ENCODE measurements at regions not wholly inside any gene's neighbourhood (a gene's known extent, or its start where the extent isn't known, plus 50 kb on each side); places are given as distances from the start of the nearest gene placed in this dataset.

GRCh38 chr2:18473241-18474181 lies 86.9 kb downstream of the RDH14 start:
- ATAC-seq (no peak; a peak in 1 of 6 replicates), FAIRE-seq (no peak), DNase-seq (ENCODE audit: low read depth in 1 of 2, low spot score in 1 of 2) (no peak)
- Histone ChIP-seq H3K4me3 (no peak overlapping the region), H3K4me1 (no peaks in the 10 kb centered on the region), H3K4me2 (no peak overlapping the region), H3K9me3 (no peaks in the 10 kb centered on the region), H3K27ac (no peak overlapping the region)
- no peak for TF ChIP-seq CHD2 (IDR thresholded peaks at IDR 0.05; ENCODE audit: low read length, partially characterized antibody)
- TF ChIP-seq PBX3 (IDR thresholded peaks at IDR 0.05) = no peak
- no peak for TF ChIP-seq HES2 (IDR thresholded peaks at IDR 0.05)
- TF ChIP-seq EHF (CRISPR knock-in tag; IDR thresholded peaks at IDR 0.05) = no peak
- no peak for TF ChIP-seq ZFP36 (IDR thresholded peaks at IDR 0.05; ENCODE audit: borderline replicate concordance, partially characterized antibody)
- no peak for TF ChIP-seq HOXB5 (CRISPR knock-in tag; IDR thresholded peaks at IDR 0.05)
- TF ChIP-seq ZC3H11A (IDR thresholded peaks at IDR 0.05) = no peak
- no peak for TF ChIP-seq GATA3 (IDR thresholded peaks at IDR 0.05; ENCODE audit: borderline replicate concordance)
- TF ChIP-seq MAFK (IDR thresholded peaks at IDR 0.05; ENCODE audit: partially characterized antibody) = no peak
- no peak for TF ChIP-seq RCOR1 (IDR thresholded peaks at IDR 0.05; ENCODE audit: low read depth, low read length)
- no peak for TF ChIP-seq E2F6 (IDR thresholded peaks at IDR 0.05; ENCODE audit: borderline replicate concordance, low read depth)
- no peak for TF ChIP-seq POLR2AphosphoS2 (conservative IDR thresholded peaks at IDR 0.05; ENCODE audit: low read length)
- no peak for TF ChIP-seq JUNB (IDR thresholded peaks at IDR 0.05)
- no peak for TF ChIP-seq FOSL2 (IDR thresholded peaks at IDR 0.05)
- no peak for TF ChIP-seq FOSL2 (CRISPR knock-in tag; IDR thresholded peaks at IDR 0.05)
- TF ChIP-seq TFCP2L1 (CRISPR knock-in tag; IDR thresholded peaks at IDR 0.05) = no peak
- no peak for TF ChIP-seq FOSB (CRISPR knock-in tag; IDR thresholded peaks at IDR 0.05)
- TF ChIP-seq ESRRA (IDR thresholded peaks at IDR 0.05; ENCODE audit: borderline replicate concordance, low read length) = no peak
- TF ChIP-seq EHMT2 (IDR thresholded peaks at IDR 0.05; ENCODE audit: low read depth) = no peak
- no peak for TF ChIP-seq KDM1A (IDR thresholded peaks at IDR 0.05; ENCODE audit: low read depth)
- TF ChIP-seq SMC3 (IDR thresholded peaks at IDR 0.05) = no peak
- WGBS (ENCODE audit: missing lambda C conversion rate) = 7% methylated on average over 9 of the region's 9 CpGs
- CTCF ChIA-PET = no interaction called here
- POLR2A ChIA-PET = no interaction called here

- TF ChIP-seq RNF2 (IDR thresholded peaks at IDR 0.05; ENCODE audit: borderline replicate concordance, low read depth) = no peak
- TF ChIP-seq EHMT2 (IDR thresholded peaks at IDR 0.05; ENCODE audit: low read depth) = no peak
- no peak for TF ChIP-seq CHD4 (IDR thresholded peaks at IDR 0.05; ENCODE audit: borderline replicate concordance)
- no peak for TF ChIP-seq RARB (CRISPR knock-in tag; IDR thresholded peaks at IDR 0.05)
- no peak for TF ChIP-seq BCL3 (IDR thresholded peaks at IDR 0.05)
- TF ChIP-seq ZFP36 (IDR thresholded peaks at IDR 0.05; ENCODE audit: borderline replicate concordance, partially characterized antibody) = no peak
- no peak for TF ChIP-seq GATA3 (IDR thresholded peaks at IDR 0.05; ENCODE audit: borderline replicate concordance)
- no peak for TF ChIP-seq ZSCAN20 (CRISPR knock-in tag; IDR thresholded peaks at IDR 0.05)
- no peak for TF ChIP-seq FOXS1 (CRISPR knock-in tag; IDR thresholded peaks at IDR 0.05)
- TF ChIP-seq MAFK (IDR thresholded peaks at IDR 0.05; ENCODE audit: partially characterized antibody) = no peak
- TF ChIP-seq JUN (IDR thresholded peaks at IDR 0.05) = no peak
- TF ChIP-seq RFX5 (IDR thresholded peaks at IDR 0.05) = no peak
- TF ChIP-seq ESRRA (IDR thresholded peaks at IDR 0.05; ENCODE audit: borderline replicate concordance, low read length) = no peak
- no peak for TF ChIP-seq CTCF (IDR thresholded peaks at IDR 0.05)
- DNase-seq (ENCODE audit: low read depth in 1 of 2, low spot score in 1 of 2) (no peak), ATAC-seq (no peak), FAIRE-seq (no peak)
- H3K4me3 ChIP-seq = no peak overlapping the region
- no peaks in the 10 kb centered on the region for H3K4me1 ChIP-seq
- no peak overlapping the region for H3K4me2 ChIP-seq
- H3K27ac ChIP-seq = no peak overlapping the region
- ChIA-PET POLR2A (no interaction called here), CTCF (interaction anchor here (0.9 kb wide), 1 partner anchor 31 kb away, joined by 3 read pairs; no protein-coding TSS in a partner anchor)
- WGBS (ENCODE audit: missing lambda C conversion rate) = 50% methylated on average over 5 of the region's 5 CpGs
- peaks cover 4% of the 10 kb centered on the region; the same call in 1 of the 3 replicates for H3K9me3 ChIP-seq
Measured at GRCh38 chr2:18467749-18468360, 92.6 kb downstream of the RDH14 start.
